Activated CD8-positive, alpha-beta memory T cell treated with anti-CD3 and anti-CD28 coated beads for 36 hours (primary cell): ENCODE measurements at regions not wholly inside any gene's neighbourhood (a gene's known extent, or its start where the extent isn't known, plus 50 kb on each side); places are given as distances from the start of the nearest gene placed in this dataset.
"Not testable (repeated sequence)": the region's sequence is repeated elsewhere in the genome, so short reads cannot be mapped to it uniquely, and the experiment has no call there.

ENCODE experiments used
- CTCF ChIA-PET: fragments of 350-600 bp; sonication (Branson Sonifier 250); formaldehyde crosslinking; loops from one replicate; lab custom pipeline; 2021; ENCODE audit warnings: antibody characterized with exemption; lab: Charles Lee
- POLR2A ChIA-PET: fragments of 350-600 bp; sonication (Branson Sonifier 250); formaldehyde crosslinking; loops from one replicate; lab custom pipeline; 2021; ENCODE audit warnings: antibody characterized with exemption; lab: Charles Lee

GRCh38 chr2:89184746-89185145 lies 493.3 kb downstream of the RPIA start:
- POLR2A ChIA-PET, CTCF ChIA-PET: not testable (repeated sequence)

- CTCF ChIA-PET, POLR2A ChIA-PET: not testable (repeated sequence)
Observed at GRCh38 chr2:89195636-89196251, 504.3 kb downstream of the RPIA start.

- CTCF ChIA-PET, POLR2A ChIA-PET: not testable (repeated sequence)
Observed at GRCh38 chr2:89196719-89197118, 505.2 kb downstream of the RPIA start.

- POLR2A ChIA-PET, CTCF ChIA-PET: not testable (repeated sequence)
Observed at GRCh38 chr2:89198026-89198425, 506.6 kb downstream of the RPIA start.

- POLR2A ChIA-PET, CTCF ChIA-PET: not testable (repeated sequence)
Observed at GRCh38 chr2:89199453-89200246, 508.2 kb downstream of the RPIA start.

- POLR2A ChIA-PET, CTCF ChIA-PET: not testable (repeated sequence)
Observed at GRCh38 chr2:89200247-89200527, 508.7 kb downstream of the RPIA start.

- CTCF ChIA-PET, POLR2A ChIA-PET: not testable (repeated sequence)
Observed at GRCh38 chr2:89202518-89202917, 511.0 kb downstream of the RPIA start.

GRCh38 chr2:89205153-89205552 lies 513.7 kb downstream of the RPIA start:
- POLR2A ChIA-PET, CTCF ChIA-PET: not testable (repeated sequence)

- CTCF ChIA-PET, POLR2A ChIA-PET: not testable (repeated sequence)
Observed at GRCh38 chr2:89208144-89208932, 516.9 kb downstream of the RPIA start.

GRCh38 chr2:89213151-89213550 lies 521.7 kb downstream of the RPIA start:
- CTCF ChIA-PET, POLR2A ChIA-PET: not testable (repeated sequence)

GRCh38 chr2:89213811-89214210 lies 522.3 kb downstream of the RPIA start:
- POLR2A ChIA-PET, CTCF ChIA-PET: not testable (repeated sequence)

- CTCF ChIA-PET, POLR2A ChIA-PET: not testable (repeated sequence)
Observed at GRCh38 chr2:89221474-89221873, 530.0 kb downstream of the RPIA start.

GRCh38 chr2:89222063-89222732 lies 530.7 kb downstream of the RPIA start:
- POLR2A ChIA-PET, CTCF ChIA-PET: not testable (repeated sequence)

- CTCF ChIA-PET, POLR2A ChIA-PET: not testable (repeated sequence)
Observed at GRCh38 chr2:89224803-89225202, 533.3 kb downstream of the RPIA start.

- CTCF ChIA-PET, POLR2A ChIA-PET: not testable (repeated sequence)
Observed at GRCh38 chr2:89229979-89230378, 538.5 kb downstream of the RPIA start.

- POLR2A ChIA-PET, CTCF ChIA-PET: not testable (repeated sequence)
Observed at GRCh38 chr2:89231241-89231640, 539.8 kb downstream of the RPIA start.

GRCh38 chr2:89233931-89234330 lies 542.5 kb downstream of the RPIA start:
- POLR2A ChIA-PET, CTCF ChIA-PET: not testable (repeated sequence)

- POLR2A ChIA-PET, CTCF ChIA-PET: not testable (repeated sequence)
Observed at GRCh38 chr2:89234818-89235466, 543.5 kb downstream of the RPIA start.

- CTCF ChIA-PET, POLR2A ChIA-PET: not testable (repeated sequence)
Observed at GRCh38 chr2:89236832-89237450, 545.5 kb downstream of the RPIA start.
